ENCODE measurements at regions not wholly inside any gene's neighbourhood (a gene's known extent, or its start where the extent isn't known, plus 50 kb on each side); places are given as distances from the start of the nearest gene placed in this dataset.

- Mint-ChIP-seq H3K9me3 (peaks cover 10% of the 10 kb centered on the region), H3K27me3 (ENCODE audit: insufficient read depth) (peaks cover 30% of the 10 kb centered on the region), H3K36me3 (ENCODE audit: low read depth) (no peaks in the 10 kb centered on the region), H3K4me1 (ENCODE audit: low read depth) (no peaks in the 10 kb centered on the region), H3K4me3 (no peak overlapping the region), H3K27ac (no peak overlapping the region)
- no peak for DNase-seq
- TF ChIP-seq, protein P1, sequence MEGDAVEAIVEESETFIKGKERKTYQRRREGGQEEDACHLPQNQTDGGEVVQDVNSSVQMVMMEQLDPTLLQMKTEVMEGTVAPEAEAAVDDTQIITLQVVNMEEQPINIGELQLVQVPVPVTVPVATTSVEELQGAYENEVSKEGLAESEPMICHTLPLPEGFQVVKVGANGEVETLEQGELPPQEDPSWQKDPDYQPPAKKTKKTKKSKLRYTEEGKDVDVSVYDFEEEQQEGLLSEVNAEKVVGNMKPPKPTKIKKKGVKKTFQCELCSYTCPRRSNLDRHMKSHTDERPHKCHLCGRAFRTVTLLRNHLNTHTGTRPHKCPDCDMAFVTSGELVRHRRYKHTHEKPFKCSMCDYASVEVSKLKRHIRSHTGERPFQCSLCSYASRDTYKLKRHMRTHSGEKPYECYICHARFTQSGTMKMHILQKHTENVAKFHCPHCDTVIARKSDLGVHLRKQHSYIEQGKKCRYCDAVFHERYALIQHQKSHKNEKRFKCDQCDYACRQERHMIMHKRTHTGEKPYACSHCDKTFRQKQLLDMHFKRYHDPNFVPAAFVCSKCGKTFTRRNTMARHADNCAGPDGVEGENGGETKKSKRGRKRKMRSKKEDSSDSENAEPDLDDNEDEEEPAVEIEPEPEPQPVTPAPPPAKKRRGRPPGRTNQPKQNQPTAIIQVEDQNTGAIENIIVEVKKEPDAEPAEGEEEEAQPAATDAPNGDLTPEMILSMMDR (IDR thresholded peaks at IDR 0.05), result no peak
Observed at GRCh38 chr9:96050861-96051155, 175.3 kb downstream of the ERCC6L2 start.

DNA sequence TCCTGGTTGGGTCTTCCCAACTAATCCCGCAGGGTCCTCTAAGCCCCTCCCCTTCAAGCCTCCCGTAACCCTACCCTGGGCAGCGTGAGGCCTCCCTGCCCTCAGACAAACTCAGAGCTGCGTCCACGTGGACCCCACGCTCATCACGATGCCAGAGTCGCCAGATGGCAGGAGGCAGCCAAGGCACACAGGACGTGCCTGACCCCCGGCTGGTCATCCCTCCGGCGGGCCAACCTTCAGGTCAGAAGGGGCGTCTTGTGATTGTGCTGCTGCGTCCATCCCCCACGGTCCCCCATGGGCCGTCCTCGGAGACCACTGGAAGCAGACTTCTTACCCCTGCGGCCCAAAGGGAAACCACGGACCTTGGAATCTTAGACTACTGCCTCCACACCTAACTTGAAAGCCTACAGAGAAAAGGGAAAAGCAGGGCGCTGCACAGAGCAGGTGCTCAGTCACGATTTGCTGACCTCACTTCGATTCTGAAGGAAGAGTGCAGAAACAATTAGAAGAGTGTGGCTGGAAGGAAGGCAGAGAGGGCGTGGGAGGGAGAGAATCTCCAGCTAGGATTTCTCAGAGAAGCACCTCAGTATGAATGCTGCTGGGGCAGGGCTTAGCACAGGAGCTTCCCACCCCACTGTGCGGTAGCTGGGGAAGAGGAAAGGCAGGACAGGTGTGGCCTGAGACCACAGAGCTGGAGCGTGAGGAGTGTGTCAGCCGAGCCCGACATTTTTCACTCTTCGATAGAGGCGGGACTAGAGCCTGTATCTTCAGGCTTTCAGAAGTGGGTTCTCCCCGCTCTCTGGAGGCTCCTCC, 174.8 kb downstream of the ERCC6L2 start:
- TF ChIP-seq, protein P1 (IDR thresholded peaks at IDR 0.05), result no peak
- Mint-ChIP-seq H3K4me3 (no peak overlapping the region), H3K27me3 (ENCODE audit: insufficient read depth) (peaks cover 30% of the 10 kb centered on the region), H3K9me3 (peaks cover 10% of the 10 kb centered on the region), H3K27ac (no peak overlapping the region), H3K36me3 (ENCODE audit: low read depth) (no peaks in the 10 kb centered on the region), H3K4me1 (ENCODE audit: low read depth) (no peaks in the 10 kb centered on the region)
- no peak for DNase-seq

- H3K9me3 Mint-ChIP-seq, result peaks cover 10% of the 10 kb centered on the region
- TF ChIP-seq, protein P1 (IDR thresholded peaks at IDR 0.05), result no peak
- no peaks in the 10 kb centered on the region for H3K4me1 Mint-ChIP-seq (ENCODE audit: low read depth)
- peaks cover 30% of the 10 kb centered on the region for H3K27me3 Mint-ChIP-seq (ENCODE audit: insufficient read depth)
- no peak overlapping the region for H3K4me3 Mint-ChIP-seq
- DNase-seq, result no peak
- H3K36me3 Mint-ChIP-seq (ENCODE audit: low read depth), result no peaks in the 10 kb centered on the region
- H3K27ac Mint-ChIP-seq, result no peak overlapping the region
Observed at GRCh38 chr9:96048956-96049831, 173.7 kb downstream of the ERCC6L2 start.

DNA sequence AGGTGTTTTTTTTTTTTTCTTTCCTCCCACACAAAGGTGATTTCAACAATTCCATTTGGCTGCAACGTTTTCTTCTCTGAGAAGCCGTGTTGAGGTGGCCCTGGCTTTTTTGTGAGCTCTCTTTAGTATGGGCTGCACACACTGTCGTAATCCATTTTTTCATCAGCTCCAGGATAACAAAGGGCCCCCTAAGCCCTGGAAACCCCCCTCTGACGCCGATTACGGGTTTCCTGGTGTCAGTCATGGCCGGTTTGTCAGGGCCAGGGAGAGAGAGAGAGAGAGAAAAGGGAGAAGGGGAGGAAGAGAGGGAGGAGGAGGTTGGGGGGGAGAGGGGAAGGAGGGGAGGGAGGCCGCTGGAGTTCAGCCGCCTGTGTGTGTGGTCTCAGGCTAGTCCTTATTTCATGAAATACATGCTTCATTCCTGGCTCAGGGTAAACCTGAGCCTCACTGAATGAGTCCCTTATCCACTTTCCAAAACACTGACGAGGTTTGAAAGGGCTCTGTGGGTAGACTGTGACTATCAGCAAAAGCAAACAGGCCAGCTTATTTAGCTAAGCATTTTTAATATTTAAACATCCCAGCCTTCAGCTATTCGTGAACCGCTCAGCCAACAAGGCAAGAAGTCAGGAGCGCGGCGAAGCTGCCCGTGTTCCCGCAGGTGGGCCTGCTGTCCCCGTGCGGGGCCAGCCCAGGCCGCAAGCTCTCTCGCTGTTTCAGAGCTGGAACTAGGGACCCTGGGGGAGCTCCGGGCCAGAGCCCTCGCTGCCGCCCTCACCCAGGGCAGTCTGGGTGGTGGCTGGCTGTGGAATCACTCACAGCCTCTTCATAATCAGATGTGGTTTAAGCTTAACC, 172.8 kb downstream of the ERCC6L2 start:
- Mint-ChIP-seq H3K4me3 (no peak overlapping the region), H3K9me3 (peaks cover 10% of the 10 kb centered on the region), H3K36me3 (ENCODE audit: low read depth) (no peaks in the 10 kb centered on the region), H3K4me1 (ENCODE audit: low read depth) (no peaks in the 10 kb centered on the region), H3K27me3 (ENCODE audit: insufficient read depth) (peaks cover 27% of the 10 kb centered on the region), H3K27ac (no peak overlapping the region)
- TF ChIP-seq, protein P1 (IDR thresholded peaks at IDR 0.05), result no peak
- DNase-seq, result no peak

DNA sequence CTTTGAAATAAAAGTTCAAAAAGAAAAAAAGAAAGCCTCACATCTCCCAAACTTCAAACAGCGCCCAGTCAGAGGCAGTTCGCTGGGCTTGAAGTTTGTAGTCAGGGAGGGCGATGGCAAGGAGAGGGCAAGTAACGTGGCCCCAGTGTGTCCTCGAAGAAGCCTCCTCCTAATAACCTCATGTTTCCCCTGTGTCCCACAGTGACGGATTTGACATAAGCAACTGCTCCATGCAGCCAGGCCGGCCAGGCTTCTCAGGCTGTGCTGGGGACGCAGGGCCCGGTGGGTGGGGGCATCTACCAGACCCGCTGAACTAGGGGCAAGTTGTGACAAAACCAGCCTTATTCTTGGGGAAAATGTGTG, 172.2 kb downstream of the ERCC6L2 start:
- DNase-seq, result no peak
- Mint-ChIP-seq H3K27me3 (ENCODE audit: insufficient read depth) (peaks cover 22% of the 10 kb centered on the region), H3K36me3 (ENCODE audit: low read depth) (no peaks in the 10 kb centered on the region), H3K4me1 (ENCODE audit: low read depth) (no peaks in the 10 kb centered on the region), H3K9me3 (peaks cover 10% of the 10 kb centered on the region), H3K4me3 (no peak overlapping the region), H3K27ac (no peak overlapping the region)
- TF ChIP-seq, protein P1 (IDR thresholded peaks at IDR 0.05), result no peak
